ENCODE measurements at regions not wholly inside any gene's neighbourhood (a gene's known extent, or its start where the extent isn't known, plus 50 kb on each side); places are given as distances from the start of the nearest gene placed in this dataset.

- H3K4me3 ChIP-seq (ENCODE audit: insufficient read depth, low read depth, low read length) = no peak overlapping the region
- no peak overlapping the region for H4K8ac ChIP-seq (ENCODE audit: low read depth in 2 of 2, low read length in 2 of 2)
- no peak overlapping the region for H2BK5ac ChIP-seq (ENCODE audit: low read depth, low read length, poor library complexity, severe bottlenecking)
- H2BK20ac ChIP-seq (ENCODE audit: low read depth, low read length) = no peak overlapping the region
- H2AFZ ChIP-seq (replicated peaks; ENCODE audit: low read length, poor library complexity) = no peak overlapping the region
- dilution Hi-C loops (cut with HindIII; ENCODE audit: low sequenced_read_pairs, unreplicated experiment) = no loop called here
- no peak for ATAC-seq (ENCODE audit: low read depth)
- H3K4me2 ChIP-seq (ENCODE audit: low read depth, low read length) = no peak overlapping the region
- no peak overlapping the region for H3K18ac ChIP-seq (ENCODE audit: low read depth, low read length)
- no peaks in the 10 kb centered on the region for H3K79me1 ChIP-seq (ENCODE audit: low read depth in 1 of 2, low read length in 2 of 2)
- TF ChIP-seq MAFK (IDR thresholded peaks at IDR 0.05; ENCODE audit: low read depth, low read length) (peak; percentile 89), MAZ (IDR thresholded peaks at IDR 0.05; ENCODE audit: borderline replicate concordance, low read depth, low read length) (no peak)
- no peaks in the 10 kb centered on the region for H3K9me3 ChIP-seq (ENCODE audit: control insufficient read depth, insufficient read depth, low read length)
- intact Hi-C loops (cut with micrococcal nuclease) = no loop called here
- H3K36me3 ChIP-seq (ENCODE audit: control insufficient read depth, insufficient read depth, low read length) = no peaks in the 10 kb centered on the region
- no peaks in the 10 kb centered on the region for H3K9me1 ChIP-seq (ENCODE audit: insufficient read depth, low read length)
- H3K23ac ChIP-seq (ENCODE audit: low read depth, low read length) = no peak overlapping the region
- H2BK15ac ChIP-seq (ENCODE audit: low read depth, low read length) = no peak overlapping the region
- no peak overlapping the region for H2BK120ac ChIP-seq (ENCODE audit: low read depth, low read length)
- no peak overlapping the region for H2AK9ac ChIP-seq (replicated peaks; ENCODE audit: low read depth, low read length, poor library complexity)
- CTCF ChIA-PET = no interaction called here
- DNase-seq = no peak
- H3K27ac ChIP-seq (ENCODE audit: insufficient read depth, low read length) = no peak overlapping the region
- no peak overlapping the region for H3K56ac ChIP-seq (ENCODE audit: extremely low read depth, insufficient read depth, low read length)
- H3K27me3 ChIP-seq (ENCODE audit: control insufficient read depth, insufficient read depth, low read length) = no peaks in the 10 kb centered on the region; the same call in 1 of the 2 replicates
- H4K5ac ChIP-seq (ENCODE audit: low read depth, low read length) = no peak overlapping the region
- no peak overlapping the region for H3K14ac ChIP-seq (replicated peaks; ENCODE audit: low read depth, low read length)
- no peak overlapping the region for H3K4ac ChIP-seq (ENCODE audit: low read depth, low read length)
- POLR2A ChIA-PET (ENCODE audit: unreplicated experiment) = interaction anchor here (0.6 kb wide), 1 partner anchor 246 kb away, joined by 10 read pairs; no protein-coding TSS in a partner anchor
- no peaks in the 10 kb centered on the region for H3K4me1 ChIP-seq (ENCODE audit: control insufficient read depth, insufficient read depth, low read length)
- H2AK5ac ChIP-seq (ENCODE audit: low read depth, low read length) = no peak overlapping the region
- H4K20me1 ChIP-seq (ENCODE audit: insufficient read depth, low read length) = no peaks in the 10 kb centered on the region
- in situ Hi-C loops (cut with MboI; ENCODE audit: low sequenced_read_pairs) = no loop called here
- no peak overlapping the region for H4K91ac ChIP-seq (ENCODE audit: insufficient read depth, low read depth, low read length)
- no TSS peak for BruUV-seq (replicated peaks)
- H3K9ac ChIP-seq (ENCODE audit: low read depth, low read length) = no peak overlapping the region
- WGBS, 2 experiments (ENCODE audit: extremely low coverage in 2 of 2, insufficient read length in 1 of 2) = no CpG with 5 or more reads among the region's 2 CpGs
Observed at GRCh38 chr15:47622055-47622454, 95.2 kb upstream of the SEMA6D start.

Measured in IMR-90 (cell line).